ENCODE measurements at regions not wholly inside any gene's neighbourhood (a gene's known extent, or its start where the extent isn't known, plus 50 kb on each side); places are given as distances from the start of the nearest gene placed in this dataset.

DNA sequence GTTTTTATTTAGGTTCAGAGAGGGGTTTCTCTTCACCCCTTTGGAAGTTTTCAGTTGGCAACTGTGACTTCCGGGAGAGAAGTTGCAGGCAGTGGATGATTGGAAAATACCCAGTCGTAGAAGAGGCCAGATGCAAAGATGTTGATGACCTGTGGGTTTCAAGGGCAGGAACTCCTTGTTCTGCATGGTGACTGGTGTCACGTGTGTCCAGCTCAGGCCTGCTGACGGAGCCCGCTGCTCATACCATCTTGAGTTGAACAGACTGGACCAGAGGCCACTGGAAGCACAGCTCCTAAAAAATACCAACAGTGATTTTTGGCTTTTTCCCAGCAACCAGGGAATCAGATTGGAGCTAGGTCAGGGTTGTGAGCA, 243.9 kb upstream of the KLF4 start:
- H3K4me3 ChIP-seq (ENCODE audit: low read length): peak overlapping the region; percentile 53
- H3K4me1 ChIP-seq (ENCODE audit: control insufficient read depth, insufficient read depth, low read length): peaks cover 61% of the 10 kb centered on the region
- peak overlapping the region; percentile 76 for H3K9ac ChIP-seq (ENCODE audit: low read depth, low read length)
- no peaks in the 10 kb centered on the region for H3K36me3 ChIP-seq (ENCODE audit: insufficient read depth, low read length)
- H3K27me3 ChIP-seq (ENCODE audit: control insufficient read depth, insufficient read depth, low read length): no peaks in the 10 kb centered on the region
- H3K9me3 ChIP-seq (replicated peaks; ENCODE audit: low read length): no peaks in the 10 kb centered on the region
- peak overlapping the region; percentile 76 for H3K4me2 ChIP-seq (ENCODE audit: low read length)

DNA sequence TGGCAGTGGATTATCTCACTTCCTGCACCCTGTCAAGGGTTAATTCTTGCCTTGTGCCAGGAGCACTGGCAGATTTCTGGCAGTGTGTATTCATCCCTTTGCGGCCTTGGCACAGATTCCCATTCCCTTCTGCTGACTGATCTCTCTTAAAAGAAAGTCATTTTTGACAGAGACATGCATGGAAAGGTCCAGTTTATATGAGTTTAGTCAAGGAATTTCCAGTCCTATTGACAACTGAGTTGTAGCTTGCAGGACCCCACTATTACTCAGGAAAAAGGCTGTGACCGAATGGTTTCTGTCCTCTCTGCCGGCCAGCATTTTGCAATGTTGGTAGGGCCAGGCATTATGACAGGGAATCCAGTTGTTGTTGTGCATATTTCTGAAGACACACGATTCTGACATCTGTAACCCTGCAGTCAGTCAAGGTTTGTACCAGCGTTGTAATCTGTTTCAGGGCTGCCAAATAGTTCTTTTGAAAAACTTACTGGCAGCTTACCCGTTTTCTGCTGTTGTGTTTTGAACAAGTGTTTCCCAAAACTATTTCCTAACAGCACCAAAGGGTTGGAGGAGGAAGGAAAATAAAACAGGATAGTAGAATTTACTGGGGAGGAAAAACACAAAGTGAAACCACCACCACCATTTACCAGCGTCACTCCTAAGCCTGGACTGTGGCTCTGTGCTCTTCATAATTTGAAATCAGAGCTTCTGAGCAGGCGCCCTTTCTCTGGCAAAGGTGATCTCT, 243.4 kb upstream of the KLF4 start:
- Histone ChIP-seq H3K4me3 (ENCODE audit: low read length) (peak overlapping the region; percentile 53), H3K36me3 (ENCODE audit: insufficient read depth, low read length) (no peaks in the 10 kb centered on the region), H3K9ac (ENCODE audit: low read depth, low read length) (peak overlapping the region; percentile 76), H3K4me2 (ENCODE audit: low read length) (peak overlapping the region; percentile 76), H3K27me3 (ENCODE audit: control insufficient read depth, insufficient read depth, low read length) (no peaks in the 10 kb centered on the region), H3K4me1 (ENCODE audit: control insufficient read depth, insufficient read depth, low read length) (peaks cover 56% of the 10 kb centered on the region), H3K9me3 (replicated peaks; ENCODE audit: low read length) (no peaks in the 10 kb centered on the region)

DNA sequence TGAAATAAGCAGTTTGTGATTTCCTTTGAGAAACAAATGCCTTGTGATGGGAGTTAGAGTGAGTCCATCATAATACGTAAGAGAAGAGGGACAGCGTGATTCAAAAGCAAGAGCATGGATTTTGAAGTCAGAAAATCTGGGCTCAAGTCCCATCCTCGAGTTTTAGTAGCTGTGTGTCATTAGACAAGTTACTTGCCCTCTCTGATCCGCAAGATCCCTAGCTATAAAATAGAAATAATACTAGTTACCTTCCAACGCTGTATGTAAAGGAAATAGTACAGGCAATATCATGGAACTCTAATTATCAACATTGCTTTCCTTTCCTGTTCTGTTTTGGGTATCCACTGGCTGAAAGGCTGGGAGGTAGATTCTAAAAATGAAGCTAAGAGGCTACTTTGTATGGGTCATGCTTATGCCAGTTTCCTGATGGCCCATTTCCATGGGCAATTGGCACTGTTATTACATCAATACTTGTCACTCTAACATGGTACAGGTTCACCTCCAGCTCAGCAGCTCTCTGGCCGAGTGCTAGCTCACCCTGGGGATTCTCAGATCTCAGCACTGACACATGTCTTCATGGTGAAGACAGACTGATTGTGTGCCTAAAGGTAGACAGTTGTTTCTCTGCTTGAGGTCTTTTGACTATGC, 241.7 kb upstream of the KLF4 start:
- Histone ChIP-seq H3K9me3 (replicated peaks; ENCODE audit: low read length) (no peaks in the 10 kb centered on the region), H3K4me2 (ENCODE audit: low read length) (no peak overlapping the region), H3K4me3 (ENCODE audit: low read length) (no peak overlapping the region), H3K4me1 (ENCODE audit: control insufficient read depth, insufficient read depth, low read length) (peaks cover 54% of the 10 kb centered on the region), H3K36me3 (ENCODE audit: insufficient read depth, low read length) (no peaks in the 10 kb centered on the region), H3K27me3 (ENCODE audit: control insufficient read depth, insufficient read depth, low read length) (no peaks in the 10 kb centered on the region), H3K9ac (ENCODE audit: low read depth, low read length) (no peak overlapping the region)

DNA sequence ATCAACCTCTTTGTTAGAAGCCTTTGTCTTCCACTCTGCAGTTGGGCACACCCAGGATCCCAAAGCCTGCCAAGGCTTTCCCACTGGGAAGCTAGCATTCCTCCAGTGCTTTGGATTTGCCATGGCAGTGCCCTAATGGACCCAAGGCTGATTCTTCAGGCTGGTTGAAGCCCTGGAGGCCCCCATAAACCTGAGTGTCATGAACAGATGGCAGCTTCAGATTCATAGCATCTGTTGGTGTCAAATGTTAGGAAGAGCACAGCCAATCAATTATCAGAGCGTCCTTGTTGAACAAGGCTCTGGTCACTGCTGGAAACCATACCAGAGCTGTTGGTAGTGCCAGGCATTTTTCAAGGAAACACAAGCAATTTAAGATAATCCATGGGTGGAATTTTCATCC, 241.1 kb upstream of the KLF4 start:
- Histone ChIP-seq H3K36me3 (ENCODE audit: insufficient read depth, low read length) (no peaks in the 10 kb centered on the region), H3K9ac (ENCODE audit: low read depth, low read length) (no peak overlapping the region), H3K4me3 (ENCODE audit: low read length) (no peak overlapping the region), H3K4me2 (ENCODE audit: low read length) (no peak overlapping the region), H3K9me3 (replicated peaks; ENCODE audit: low read length) (no peaks in the 10 kb centered on the region), H3K27me3 (ENCODE audit: control insufficient read depth, insufficient read depth, low read length) (no peaks in the 10 kb centered on the region), H3K4me1 (ENCODE audit: control insufficient read depth, insufficient read depth, low read length) (peaks cover 48% of the 10 kb centered on the region)

DNA sequence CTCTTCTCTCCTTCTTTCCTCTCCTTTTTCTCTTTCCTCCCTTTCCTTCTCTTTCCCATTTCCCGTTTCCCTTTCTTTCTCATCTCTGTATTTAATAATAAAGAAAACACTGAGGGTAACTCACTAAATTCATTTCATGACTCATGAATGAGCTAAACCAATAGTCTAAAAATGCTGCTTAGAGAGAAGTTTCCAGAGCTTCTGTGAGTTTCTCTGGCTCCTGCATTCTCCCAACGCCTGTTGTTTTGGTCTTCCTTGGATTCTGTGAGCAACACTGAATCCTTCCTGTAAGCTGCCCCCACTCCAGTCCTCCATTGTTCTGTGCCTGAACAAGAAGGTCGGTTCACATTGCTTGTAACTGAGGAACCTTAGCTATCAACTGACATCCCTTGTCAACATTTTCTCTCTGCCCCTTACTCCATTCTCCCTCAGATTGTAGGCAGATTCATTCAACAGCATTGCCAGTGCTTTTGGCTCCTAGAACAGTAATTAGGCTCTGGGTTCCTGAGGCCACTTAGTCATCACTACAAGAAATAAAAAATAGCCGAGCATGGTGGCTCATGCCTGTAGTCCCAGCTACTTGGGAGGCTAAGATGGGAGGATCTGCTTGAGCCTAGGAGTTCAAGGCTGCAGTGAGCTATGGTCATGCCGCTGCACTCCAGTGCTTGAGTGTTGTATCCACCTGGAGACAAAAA, 237.7 kb upstream of the KLF4 start:
- no peaks in the 10 kb centered on the region for H3K27me3 ChIP-seq (ENCODE audit: control insufficient read depth, insufficient read depth, low read length)
- no peaks in the 10 kb centered on the region for H3K36me3 ChIP-seq (ENCODE audit: insufficient read depth, low read length)
- peak overlapping the region; percentile 53 for H3K4me2 ChIP-seq (ENCODE audit: low read length)
- peak overlapping the region; percentile 59 for H3K9ac ChIP-seq (ENCODE audit: low read depth, low read length)
- no peaks in the 10 kb centered on the region for H3K9me3 ChIP-seq (replicated peaks; ENCODE audit: low read length)
- H3K4me3 ChIP-seq (ENCODE audit: low read length): peak overlapping the region; percentile 31
- H3K4me1 ChIP-seq (ENCODE audit: control insufficient read depth, insufficient read depth, low read length): peaks cover 16% of the 10 kb centered on the region

DNA sequence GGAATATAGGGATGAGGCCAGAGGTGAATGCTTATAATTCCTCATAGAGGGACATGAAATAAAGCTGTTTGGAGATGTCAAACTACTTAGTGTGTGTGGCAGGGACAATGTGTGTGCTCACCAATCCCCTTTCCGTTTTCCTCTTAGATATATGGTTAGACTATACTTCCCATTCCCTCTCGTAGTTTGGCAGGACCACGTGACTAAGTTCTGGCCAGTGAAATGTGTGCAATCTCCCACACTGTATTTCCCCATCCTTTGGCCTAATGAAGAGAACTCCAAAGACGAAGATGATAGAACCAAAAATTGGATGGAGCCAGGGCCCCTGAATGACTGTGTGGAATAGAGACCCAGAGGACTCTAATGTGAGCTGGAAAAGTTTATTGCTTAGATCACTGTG, 233.4 kb upstream of the KLF4 start:
- Histone ChIP-seq H3K4me1 (ENCODE audit: control insufficient read depth, insufficient read depth, low read length) (peaks cover 11% of the 10 kb centered on the region), H3K27me3 (ENCODE audit: control insufficient read depth, insufficient read depth, low read length) (no peaks in the 10 kb centered on the region), H3K9ac (ENCODE audit: low read depth, low read length) (no peak overlapping the region), H3K9me3 (replicated peaks; ENCODE audit: low read length) (no peaks in the 10 kb centered on the region), H3K36me3 (ENCODE audit: insufficient read depth, low read length) (no peaks in the 10 kb centered on the region), H3K4me3 (ENCODE audit: low read length) (no peak overlapping the region), H3K4me2 (ENCODE audit: low read length) (no peak overlapping the region)

DNA sequence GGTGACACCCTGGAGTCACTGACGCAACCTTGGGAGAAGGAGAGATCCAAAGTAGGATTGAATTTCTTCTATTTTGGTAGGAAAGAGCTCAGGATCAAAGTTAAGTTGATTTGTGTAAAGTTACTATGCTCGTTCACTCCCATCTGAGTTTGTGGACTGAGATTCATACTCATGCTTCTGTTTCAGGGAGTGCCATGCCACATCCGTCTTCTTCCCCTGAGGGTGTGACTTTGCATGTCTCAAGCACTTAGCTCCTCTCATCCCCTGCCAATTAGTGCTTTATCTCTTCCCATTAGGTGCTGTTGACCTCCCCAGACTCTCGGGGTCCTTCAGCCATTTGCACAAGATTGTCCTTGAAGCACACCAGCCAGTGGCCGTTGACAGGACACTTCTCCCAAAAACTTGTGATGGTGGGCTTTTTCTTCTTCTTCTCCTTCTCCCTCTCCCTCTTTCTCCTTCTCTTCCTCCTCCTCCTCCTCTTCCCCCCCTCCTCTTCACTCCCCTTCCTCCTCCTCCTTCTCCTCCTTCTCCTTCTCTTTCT, 232.2 kb upstream of the KLF4 start:
- Histone ChIP-seq H3K4me2 (ENCODE audit: low read length) (no peak overlapping the region), H3K4me1 (ENCODE audit: control insufficient read depth, insufficient read depth, low read length) (peaks cover 2% of the 10 kb centered on the region), H3K36me3 (ENCODE audit: insufficient read depth, low read length) (no peaks in the 10 kb centered on the region), H3K9me3 (replicated peaks; ENCODE audit: low read length) (no peaks in the 10 kb centered on the region), H3K9ac (ENCODE audit: low read depth, low read length) (no peak overlapping the region), H3K27me3 (ENCODE audit: control insufficient read depth, insufficient read depth, low read length) (no peaks in the 10 kb centered on the region), H3K4me3 (ENCODE audit: low read length) (no peak overlapping the region)

DNA sequence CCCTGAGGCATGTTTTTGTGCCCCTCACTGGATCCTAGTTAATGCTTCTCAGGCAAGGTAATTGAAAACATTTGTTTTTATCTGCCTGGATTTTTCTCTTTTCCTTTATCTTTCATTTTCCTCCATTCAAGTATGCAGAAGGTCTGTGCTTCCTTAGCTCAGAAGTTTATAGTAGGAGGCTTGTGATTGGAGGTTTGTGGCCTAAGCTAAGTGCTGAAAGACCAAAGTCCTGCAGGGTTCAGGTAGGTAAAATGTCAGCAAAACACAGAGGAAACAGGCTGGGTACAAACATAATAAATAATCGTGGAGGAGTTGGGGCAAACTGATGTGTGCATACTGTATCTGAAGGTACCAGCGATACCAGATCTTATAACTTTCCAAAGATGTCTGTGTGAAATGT, 230.9 kb upstream of the KLF4 start:
- no peaks in the 10 kb centered on the region for H3K36me3 ChIP-seq (ENCODE audit: insufficient read depth, low read length)
- no peak overlapping the region for H3K4me2 ChIP-seq (ENCODE audit: low read length)
- H3K9ac ChIP-seq (ENCODE audit: low read depth, low read length): no peak overlapping the region
- H3K4me3 ChIP-seq (ENCODE audit: low read length): no peak overlapping the region
- H3K4me1 ChIP-seq (ENCODE audit: control insufficient read depth, insufficient read depth, low read length): no peaks in the 10 kb centered on the region
- no peaks in the 10 kb centered on the region for H3K9me3 ChIP-seq (replicated peaks; ENCODE audit: low read length)
- H3K27me3 ChIP-seq (ENCODE audit: control insufficient read depth, insufficient read depth, low read length): no peaks in the 10 kb centered on the region

DNA sequence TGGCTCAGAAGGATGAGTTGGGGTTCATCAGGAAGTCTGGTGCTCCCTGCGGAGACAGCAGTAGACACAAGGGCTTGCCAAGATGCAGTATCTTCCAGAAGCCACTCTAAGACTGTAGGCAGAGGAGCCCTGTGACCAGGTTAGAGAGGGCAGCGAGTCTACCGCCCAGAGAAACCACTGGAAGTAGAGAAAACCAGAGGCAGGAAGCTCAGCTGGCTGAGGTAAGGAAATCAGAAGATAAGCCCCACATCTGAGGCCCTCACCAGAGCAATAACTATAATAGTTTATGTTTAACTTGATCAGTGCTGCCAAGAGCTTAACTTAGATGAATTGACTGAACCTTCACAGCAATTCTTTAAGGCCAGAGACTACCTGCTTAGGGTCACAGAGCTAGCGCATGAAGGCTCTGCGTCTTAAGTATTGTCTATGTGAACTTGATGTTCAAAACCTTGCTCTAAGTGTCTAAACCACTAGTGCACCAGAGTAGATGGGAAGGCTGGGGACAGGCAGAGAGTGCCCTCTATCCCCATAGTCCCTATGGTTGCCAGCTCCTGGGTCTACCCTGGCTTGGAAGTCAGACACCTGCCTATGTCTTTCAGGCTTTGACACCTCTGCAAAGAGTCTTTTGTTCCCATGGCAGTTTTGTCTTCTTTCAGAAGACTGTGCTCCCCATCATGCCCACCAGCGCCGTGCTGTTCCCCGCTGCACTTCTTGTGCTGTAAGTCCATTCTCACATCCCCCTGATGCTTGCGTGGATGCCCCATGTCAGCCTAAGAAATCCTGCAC, 228.2 kb upstream of the KLF4 start:
- Histone ChIP-seq H3K4me3 (ENCODE audit: low read length) (no peak overlapping the region), H3K9ac (ENCODE audit: low read depth, low read length) (no peak overlapping the region), H3K9me3 (replicated peaks; ENCODE audit: low read length) (no peaks in the 10 kb centered on the region), H3K36me3 (ENCODE audit: insufficient read depth, low read length) (no peaks in the 10 kb centered on the region), H3K4me2 (ENCODE audit: low read length) (no peak overlapping the region), H3K4me1 (ENCODE audit: control insufficient read depth, insufficient read depth, low read length) (peaks cover under 1% of the 10 kb centered on the region), H3K27me3 (ENCODE audit: control insufficient read depth, insufficient read depth, low read length) (no peaks in the 10 kb centered on the region)

DNA sequence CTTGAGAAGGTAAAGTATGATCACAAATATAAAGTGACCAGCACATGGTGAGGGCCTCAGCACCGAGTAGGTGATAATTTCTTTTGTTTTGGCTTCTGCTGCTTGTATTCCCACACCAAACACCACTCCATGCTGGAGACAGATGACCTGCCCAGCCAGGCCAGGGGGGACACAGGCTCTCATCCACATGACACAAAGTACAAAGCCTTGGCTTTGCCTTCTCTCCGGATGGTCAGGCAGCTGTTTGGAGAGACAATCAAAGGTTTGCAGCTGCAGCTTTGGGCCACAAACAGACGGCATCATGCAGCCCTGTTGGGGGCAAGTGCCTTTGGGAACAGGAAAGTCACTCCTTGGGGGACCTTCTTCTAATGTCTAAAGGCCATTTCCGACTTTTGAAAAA, 226.2 kb upstream of the KLF4 start:
- H3K4me3 ChIP-seq (ENCODE audit: low read length): no peak overlapping the region
- H3K9ac ChIP-seq (ENCODE audit: low read depth, low read length): no peak overlapping the region
- peaks cover 20% of the 10 kb centered on the region for H3K4me1 ChIP-seq (ENCODE audit: control insufficient read depth, insufficient read depth, low read length)
- no peaks in the 10 kb centered on the region for H3K9me3 ChIP-seq (replicated peaks; ENCODE audit: low read length)
- H3K36me3 ChIP-seq (ENCODE audit: insufficient read depth, low read length): no peaks in the 10 kb centered on the region
- H3K27me3 ChIP-seq (ENCODE audit: control insufficient read depth, insufficient read depth, low read length): no peaks in the 10 kb centered on the region
- no peak overlapping the region for H3K4me2 ChIP-seq (ENCODE audit: low read length)

DNA sequence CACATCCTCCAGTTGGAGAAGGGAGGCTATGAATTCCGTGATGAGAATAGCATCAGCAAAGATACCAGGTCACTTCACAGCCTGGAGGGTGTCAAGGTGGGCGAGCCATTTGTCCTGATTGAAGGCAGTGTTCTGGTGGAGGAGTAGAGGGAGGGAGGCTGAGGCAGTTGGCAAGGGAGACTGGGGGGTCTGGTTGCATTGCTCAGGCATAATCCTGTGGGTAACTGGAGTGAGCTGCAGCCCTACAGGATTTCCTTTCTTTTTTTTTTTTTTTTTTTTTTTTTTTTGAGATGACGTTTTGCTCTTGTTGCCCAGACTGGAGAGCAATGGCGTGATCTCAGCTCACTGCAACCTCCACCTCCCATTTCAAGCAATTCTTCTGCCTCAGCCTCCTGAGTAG, 223.9 kb upstream of the KLF4 start:
- Histone ChIP-seq H3K27me3 (ENCODE audit: control insufficient read depth, insufficient read depth, low read length) (no peaks in the 10 kb centered on the region), H3K9ac (ENCODE audit: low read depth, low read length) (no peak overlapping the region), H3K36me3 (ENCODE audit: insufficient read depth, low read length) (no peaks in the 10 kb centered on the region), H3K9me3 (replicated peaks; ENCODE audit: low read length) (no peaks in the 10 kb centered on the region), H3K4me1 (ENCODE audit: control insufficient read depth, insufficient read depth, low read length) (peaks cover 29% of the 10 kb centered on the region), H3K4me2 (ENCODE audit: low read length) (no peak overlapping the region), H3K4me3 (ENCODE audit: low read length) (no peak overlapping the region)
